HCT116 (cell line): ENCODE measurements at regions not wholly inside any gene's neighbourhood (a gene's known extent, or its start where the extent isn't known, plus 50 kb on each side); places are given as distances from the start of the nearest gene placed in this dataset.

Experiments used
- ATAC-seq: fragments of 200-7000 bp; cut with Tn5 transposase; 2 replicates; pipeline ENCODE4 v1.9.1; 2020; ENCODE audit warnings: mild to moderate bottlenecking, moderate library complexity
- BruUV-seq: library from RNA; stranded (reverse); fragments of 400-500 nt; replicated peaks from 2 replicates; lab custom pipeline; 2021; lab: Mats Ljungman, UMichigan
- CTCF ChIA-PET: fragments of 300-600 bp; sonication (Branson Sonifier 250); formaldehyde crosslinking; loops from one replicate; lab custom pipeline; 2021; ENCODE audit warnings: antibody characterized with exemption; lab: Charles Lee
- POLR2A ChIA-PET: fragments of 300-600, 350-600 bp; sonication (Branson Sonifier 250); formaldehyde crosslinking; loops from one replicate; lab custom pipeline; 2021; ENCODE audit warnings: antibody characterized with exemption; lab: Charles Lee
- RAD21 ChIA-PET, 2 experiments: fragments of 300-600 bp; sonication (Branson Sonifier 250); formaldehyde crosslinking; loops; one replicate each; lab custom pipeline; 2023; ENCODE audit warnings: low total read pairs in 2 of 2; ENCODE audit not compliant: uncharacterized antibody in 2 of 2, unreplicated experiment in 2 of 2, low non-redundant PET in 1 of 2; lab: Charles Lee
- DNase-seq: peaks from one replicate; pipeline ENCODE4 v3.0.0-alpha.2; 2010; ENCODE audit warnings: low read depth, low spot score
- H2AFZ ChIP-seq: fragments of 200-600 bp; shearing (Covaris generic), sonication (generic); 2 replicates; pipeline ENCODE4 v1.6.1; 2017; ENCODE audit warnings: low read depth, mixed run types, mixed read lengths, antibody characterized with exemption, low read length; ENCODE audit not compliant: poor library complexity, severe bottlenecking
- H3K27ac ChIP-seq: 2 replicates; pipeline ENCODE4 v1.5.1; 2012; ENCODE audit warnings: low read depth, low read length
- H3K27me3 ChIP-seq: fragments of 200-600 bp; sonication (generic); 2 replicates; pipeline ENCODE4 v1.6.1; 2016; ENCODE audit warnings: mixed run types, low read length, mixed read lengths; ENCODE audit not compliant: insufficient read depth
- H3K36me3 ChIP-seq, 2 experiments: fragments of 200-500 bp in 1 of 2; fragments of 200-600 bp in 1 of 2; sonication (Bioruptor generic) in 1 of 2; sonication (generic) in 1 of 2; 2 replicates each; pipeline versions ENCODE4 v1.5.1 to v1.6.1; 2014 to 2016; ENCODE audit warnings: low read length in 2 of 2, inconsistent platforms in 1 of 2, mixed read lengths in 1 of 2, mixed run types in 1 of 2; ENCODE audit not compliant: insufficient read depth in 2 of 2, control insufficient read depth in 1 of 2
- H3K4me1 ChIP-seq, 2 experiments: fragments of 200-600 bp in 1 of 2; sonication (generic) in 1 of 2; 2 replicates each; pipeline versions ENCODE4 v1.5.1 to v1.6.1; 2012 to 2017; ENCODE audit warnings: low read length in 2 of 2, inconsistent platforms in 1 of 2, mild to moderate bottlenecking in 1 of 2, mixed read lengths in 1 of 2, mixed run types in 1 of 2, moderate library complexity in 1 of 2; ENCODE audit not compliant: insufficient read depth in 2 of 2, control insufficient read depth in 1 of 2
- H3K4me2 ChIP-seq: fragments of 200-600 bp; sonication (generic); 2 replicates; pipeline ENCODE4 v1.6.1; 2017; ENCODE audit warnings: mixed run types, low read length, mixed read lengths
- H3K4me3 ChIP-seq, 2 experiments: fragments of 200-600 bp in 1 of 2; sonication (generic) in 1 of 2; replicated peaks in 1 of 2; 2 replicates each; pipeline ENCODE4 v1.5.1; 2011 to 2016; ENCODE audit warnings: low read length in 2 of 2, control low read depth in 1 of 2, low read depth in 1 of 2, mild to moderate bottlenecking in 1 of 2, mixed read lengths in 1 of 2, mixed run types in 1 of 2
- H3K79me2 ChIP-seq: fragments of 200-600 bp; sonication (generic); 2 replicates; pipeline ENCODE4 v1.6.1; 2017; ENCODE audit warnings: mild to moderate bottlenecking, mixed run types, low read length, moderate library complexity, mixed read lengths; ENCODE audit not compliant: insufficient read depth
- H3K9ac ChIP-seq: fragments of 200-600 bp; sonication (generic); 2 replicates; pipeline ENCODE4 v1.6.1; 2016; ENCODE audit warnings: low read length, mixed read lengths
- H3K9me2 ChIP-seq: fragments of 200-600 bp; sonication (generic), shearing (Covaris generic); 2 replicates; pipeline ENCODE4 v1.6.1; 2017; ENCODE audit warnings: mixed run types, mild to moderate bottlenecking, moderate library complexity; ENCODE audit not compliant: insufficient read depth
- H3K9me3 ChIP-seq, 2 experiments: fragments of 200-500 bp in 1 of 2; fragments of 200-600 bp in 1 of 2; sonication (Bioruptor generic) in 1 of 2; sonication (generic) in 1 of 2; 2 replicates each; pipeline ENCODE4 v1.6.1; 2014 to 2017; ENCODE audit warnings: low read length in 2 of 2, mixed read lengths in 2 of 2, inconsistent platforms in 1 of 2, low read depth in 1 of 2, mild to moderate bottlenecking in 1 of 2, mixed run types in 1 of 2, moderate library complexity in 1 of 2; ENCODE audit not compliant: control insufficient read depth in 1 of 2, insufficient read depth in 1 of 2
- H4K20me1 ChIP-seq: fragments of 200-600 bp; sonication (generic), shearing (Covaris generic); 2 replicates; pipeline ENCODE4 v1.6.1; 2017; ENCODE audit warnings: mixed run types, mild to moderate bottlenecking, moderate library complexity; ENCODE audit not compliant: insufficient read depth
- CBX3 ChIP-seq: IDR thresholded peaks from 2 replicates; pipeline ENCODE4 v1.6.1; 2012; ENCODE audit warnings: low read depth
- EGR1 ChIP-seq: IDR thresholded peaks from 2 replicates; pipeline ENCODE4 v1.6.1; 2012; ENCODE audit warnings: low read depth
- ELF1 ChIP-seq: IDR thresholded peaks from 2 replicates; pipeline ENCODE4 v1.6.1; 2012; ENCODE audit warnings: low read depth, borderline replicate concordance
- FOSL1 ChIP-seq: IDR thresholded peaks from 2 replicates; pipeline ENCODE4 v1.6.1; 2012; ENCODE audit warnings: low read depth
- JUND ChIP-seq: IDR thresholded peaks from 2 replicates; pipeline ENCODE4 v1.6.1; 2012
- SP1 ChIP-seq: IDR thresholded peaks from 2 replicates; pipeline ENCODE4 v1.6.1; 2012; ENCODE audit warnings: low read depth
- intact Hi-C: fragments of 100-400 bp; cut with micrococcal nuclease; formaldehyde crosslinking; loops from 2 replicates; pipeline ENCODE4 v1.10.0; 2022

GRCh38 chr4:26029568-26030131 is 115.6 kb downstream of the SMIM20 start:
- H3K9me3 ChIP-seq: no peaks in the 10 kb centered on the region
- no peak overlapping the region for H3K4me3 ChIP-seq
- H4K20me1 ChIP-seq: no peaks in the 10 kb centered on the region
- H3K9me2 ChIP-seq: no peaks in the 10 kb centered on the region
- no TSS peak for BruUV-seq
- intact Hi-C loops: no loop called here
- H2AFZ ChIP-seq: no peak overlapping the region
- ATAC-seq: no peak
- POLR2A ChIA-PET: no interaction called here
- H3K79me2 ChIP-seq: no peaks in the 10 kb centered on the region
- no peak overlapping the region for H3K27ac ChIP-seq
- H3K9ac ChIP-seq: no peak overlapping the region
- RAD21 ChIA-PET: no interaction called here
- no peaks in the 10 kb centered on the region for H3K4me1 ChIP-seq
- no peaks in the 10 kb centered on the region for H3K36me3 ChIP-seq
- CTCF ChIA-PET: interaction anchor here (1.9 kb wide), 1 partner anchor 132 kb away, joined by 4 read pairs; no protein-coding TSS in a partner anchor
- TF ChIP-seq FOSL1: no peak
- TF ChIP-seq, all 23 proteins: peak for 0
- DNase-seq: no peak
- no peaks in the 10 kb centered on the region for H3K27me3 ChIP-seq
- no peak overlapping the region for H3K4me2 ChIP-seq

GRCh38 chr4:26030260-26030667 is 116.2 kb downstream of the SMIM20 start:
- CTCF ChIA-PET: interaction anchor here (1.9 kb wide), 1 partner anchor 131 kb away, joined by 4 read pairs; no protein-coding TSS in a partner anchor
- H3K36me3 ChIP-seq: no peaks in the 10 kb centered on the region
- H3K4me2 ChIP-seq: no peak overlapping the region
- no TSS peak for BruUV-seq
- DNase-seq (no peak), ATAC-seq (no peak)
- H3K4me3 ChIP-seq: no peak overlapping the region
- POLR2A ChIA-PET: no interaction called here
- no peaks in the 10 kb centered on the region for H3K4me1 ChIP-seq
- no peaks in the 10 kb centered on the region for H3K9me3 ChIP-seq
- H3K9me2 ChIP-seq: no peaks in the 10 kb centered on the region
- H3K9ac ChIP-seq: no peak overlapping the region
- no peak overlapping the region for H2AFZ ChIP-seq
- no peak overlapping the region for H3K27ac ChIP-seq
- no peaks in the 10 kb centered on the region for H4K20me1 ChIP-seq
- no peaks in the 10 kb centered on the region for H3K27me3 ChIP-seq
- RAD21 ChIA-PET: no interaction called here
- intact Hi-C loops: no loop called here
- no peak for TF ChIP-seq ELF1
- TF ChIP-seq CBX3: no peak
- no peak for TF ChIP-seq EGR1
- TF ChIP-seq SP1: no peak
- TF ChIP-seq JUND: no peak
- TF ChIP-seq FOSL1: no peak
- H3K79me2 ChIP-seq: no peaks in the 10 kb centered on the region
